Tibial nerve (tissue), 4 donors: ENCODE measurements at regions not wholly inside any gene's neighbourhood (a gene's known extent, or its start where the extent isn't known, plus 50 kb on each side); places are given as distances from the start of the nearest gene placed in this dataset.

Experiments
- DNase-seq, 2 donors: peaks; one replicate each; pipeline ENCODE4 v3.0.0-alpha.2; 2019; ENCODE audit warnings: low spot score in 2 of 2
- H3K27ac ChIP-seq, 4 donors: fragments of 200-600 bp; sonication (generic) in 3 of 4; one replicate each; pipeline ENCODE4 v1.5.1; 2017 to 2019; ENCODE audit warnings: mild to moderate bottlenecking in 1 of 4
- H3K27me3 ChIP-seq, 2 donors: fragments of 200-600 bp; sonication (generic) in 1 of 2; one replicate each; pipeline versions ENCODE4 v1.5.1 to v1.6.0; 2017 to 2019
- H3K36me3 ChIP-seq, 3 donors: fragments of 200-600 bp; sonication (generic); one replicate each; pipeline ENCODE4 v1.5.1; 2018 to 2019
- H3K4me1 ChIP-seq, 4 donors: fragments of 200-600 bp; sonication (generic) in 3 of 4; one replicate each; pipeline ENCODE4 v1.5.1; 2017 to 2019
- H3K4me3 ChIP-seq, 4 donors: fragments of 200-600 bp; sonication (generic) in 3 of 4; one replicate each; pipeline ENCODE4 v1.5.1; 2017 to 2019; ENCODE audit warnings: mild to moderate bottlenecking in 1 of 4, moderate library complexity in 1 of 4
- H3K9me3 ChIP-seq, 4 donors: fragments of 200-600 bp; sonication (generic) in 3 of 4; one replicate each; pipeline ENCODE4 v1.5.1; 2017 to 2019
- CTCF ChIP-seq, 5 experiments: fragments of 200-600 bp in 3 of 5; fragments of 450-650 bp in 2 of 5; sonication (generic) in 3 of 5; IDR thresholded peaks; one replicate each; pipeline ENCODE4 v1.5.1; 2016 to 2019; ENCODE audit warnings: antibody characterized with exemption in 5 of 5, mild to moderate bottlenecking in 3 of 5, moderate library complexity in 2 of 5
- EP300 ChIP-seq, 2 donors: sonication (generic); formaldehyde crosslinking; IDR thresholded peaks; one replicate each; pipeline ENCODE4 v1.6.1; 2017; ENCODE audit warnings: antibody characterized with exemption in 2 of 2, mild to moderate bottlenecking in 1 of 2
- POLR2A ChIP-seq, 2 donors: fragments of 450-650 bp; IDR thresholded peaks; one replicate each; pipeline ENCODE4 v1.6.1; 2017; ENCODE audit warnings: antibody characterized with exemption in 2 of 2, mild to moderate bottlenecking in 2 of 2, moderate library complexity in 2 of 2
- WGBS, 2 donors: methylation state at CpG; one replicate each; pipeline ENCODE4 v1.1.5; 2018; 5-methylcytosine and 5-hydroxymethylcytosine counted together

- TF ChIP-seq POLR2A (IDR thresholded peaks at IDR 0.05) (no peak), EP300 (IDR thresholded peaks at IDR 0.05) (no peak), CTCF (IDR thresholded peaks at IDR 0.05) (no peak)
- no peak overlapping the region for H3K27ac ChIP-seq
- H3K4me3 ChIP-seq = no peak overlapping the region
- H3K9me3 ChIP-seq = peaks cover 0 to 3% (median 0%) of the 10 kb centered on the region in 4 donors
- 83 to 85% methylated on average over 3 of the region's 3 CpGs for WGBS, 2 donors
- no peaks in the 10 kb centered on the region for H3K27me3 ChIP-seq
- no peaks in the 10 kb centered on the region for H3K36me3 ChIP-seq
- DNase-seq = no peak
- no peaks in the 10 kb centered on the region for H3K4me1 ChIP-seq
These were observed 265.4 kb upstream of the LMCD1 start for GRCh38 chr3:8236264-8236663.

- no peak overlapping the region for H3K27ac ChIP-seq
These were observed 263.7 kb upstream of the LMCD1 start for GRCh38 chr3:8237893-8238292.

GRCh38 chr3:8238432-8238831, 263.2 kb upstream of the LMCD1 start:
- DNase-seq = no peak
- WGBS, 2 donors = 51 to 70% methylated on average over 1 of the region's 1 CpG
- Histone ChIP-seq H3K27ac (no peak overlapping the region), H3K9me3 (peaks cover 0 to 18% (median 0%) of the 10 kb centered on the region in 4 donors), H3K4me3 (no peak overlapping the region), H3K4me1 (no peaks in the 10 kb centered on the region), H3K27me3 (no peaks in the 10 kb centered on the region), H3K36me3 (no peaks in the 10 kb centered on the region)
- no peak for TF ChIP-seq POLR2A (IDR thresholded peaks at IDR 0.05)
- TF ChIP-seq CTCF (IDR thresholded peaks at IDR 0.05) = no peak
- no peak for TF ChIP-seq EP300 (IDR thresholded peaks at IDR 0.05)

More at GRCh38 chr3:8237893-8238292, 263.7 kb upstream of the LMCD1 start:
- 47 to 55% methylated on average over 5 of the region's 5 CpGs for WGBS, 2 donors
- TF ChIP-seq POLR2A (IDR thresholded peaks at IDR 0.05) (no peak), EP300 (IDR thresholded peaks at IDR 0.05) (no peak), CTCF (IDR thresholded peaks at IDR 0.05) (no peak)
- Histone ChIP-seq H3K4me1 (no peaks in the 10 kb centered on the region), H3K9me3 (peaks cover 0 to 12% (median 0%) of the 10 kb centered on the region in 4 donors), H3K36me3 (no peaks in the 10 kb centered on the region), H3K4me3 (no peak overlapping the region), H3K27me3 (no peaks in the 10 kb centered on the region)
- no peak for DNase-seq

- Histone ChIP-seq H3K9me3 (peaks cover 0 to 24% (median 0%) of the 10 kb centered on the region in 4 donors), H3K4me1 (no peaks in the 10 kb centered on the region), H3K4me3 (no peak overlapping the region), H3K27ac (no peak overlapping the region), H3K27me3 (no peaks in the 10 kb centered on the region), H3K36me3 (no peaks in the 10 kb centered on the region)
- WGBS, 2 donors = 82 to 88% methylated on average over 2 of the region's 2 CpGs
- TF ChIP-seq EP300 (IDR thresholded peaks at IDR 0.05) = no peak
- TF ChIP-seq CTCF (IDR thresholded peaks at IDR 0.05) = no peak
- TF ChIP-seq POLR2A (IDR thresholded peaks at IDR 0.05) = no peak
- no peak for DNase-seq
These were observed 262.5 kb upstream of the LMCD1 start for GRCh38 chr3:8239095-8239494.

DNA sequence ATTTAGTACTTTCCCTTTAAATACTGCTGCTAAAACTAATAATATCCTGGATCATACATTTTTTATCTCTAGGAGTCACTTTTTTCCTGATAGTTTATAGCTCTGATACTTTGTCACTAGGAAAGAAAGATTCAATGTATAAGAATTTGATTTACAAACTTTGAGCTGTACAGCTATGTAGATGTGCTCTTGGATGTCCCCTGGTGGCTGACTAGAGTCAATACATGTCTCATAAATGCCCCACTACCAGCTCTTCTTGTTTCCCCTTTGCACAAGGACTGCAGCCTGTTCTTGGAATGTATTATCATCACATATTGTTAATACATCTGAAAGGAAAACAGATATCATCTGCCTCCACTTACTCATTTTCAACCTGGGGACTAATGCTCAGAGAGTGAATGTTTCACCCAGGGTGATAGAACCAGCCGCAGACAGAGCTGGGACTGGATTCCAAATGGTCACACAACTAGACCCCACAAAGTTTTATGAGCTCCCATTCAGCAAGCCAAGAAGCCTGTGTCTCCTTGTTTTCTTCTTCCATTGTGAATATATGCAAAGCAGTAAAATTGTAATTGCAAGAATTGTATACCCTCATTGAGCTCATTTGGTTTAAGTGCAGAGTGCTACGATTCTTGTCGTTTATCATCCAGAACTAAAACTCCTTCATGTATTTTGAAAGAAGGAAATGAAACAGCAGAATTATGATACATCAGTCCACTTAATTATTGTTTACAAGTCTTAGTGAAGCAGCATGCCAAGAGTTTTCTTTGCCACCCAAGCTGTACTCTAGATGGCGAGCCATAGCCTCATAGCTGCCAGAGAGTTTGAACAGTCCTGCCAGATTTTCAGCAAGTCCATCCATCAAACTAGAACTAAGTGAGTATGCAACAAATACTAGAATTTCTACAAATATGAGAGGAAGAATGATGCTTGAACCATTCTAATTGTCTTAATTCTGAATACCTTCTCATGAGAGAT, 261.6 kb upstream of the LMCD1 start:
- no peaks in the 10 kb centered on the region for H3K27me3 ChIP-seq
- DNase-seq = no peak
- peaks cover 0 to 26% (median 0%) of the 10 kb centered on the region in 4 donors for H3K9me3 ChIP-seq
- no peaks in the 10 kb centered on the region for H3K4me1 ChIP-seq
- H3K4me3 ChIP-seq = no peak overlapping the region
- TF ChIP-seq POLR2A (IDR thresholded peaks at IDR 0.05) = no peak
- no peak for TF ChIP-seq EP300 (IDR thresholded peaks at IDR 0.05)
- peak; percentile 39 to 60 (median 50) for TF ChIP-seq CTCF (IDR thresholded peaks at IDR 0.05)
- H3K27ac ChIP-seq = no peak overlapping the region
- no peaks in the 10 kb centered on the region for H3K36me3 ChIP-seq
- WGBS, 2 donors = 81% methylated on average over 4 of the region's 4 CpGs
